GM18909 (cell line): ENCODE measurements at regions not wholly inside any gene's neighbourhood (a gene's known extent, or its start where the extent isn't known, plus 50 kb on each side); places are given as distances from the start of the nearest gene placed in this dataset.

ENCODE experiments used
- ATAC-seq: cut with Tn5 transposase; IDR thresholded peaks from one replicate; pipeline ENCODE4 v1.9.1; 2021; ENCODE audit warnings: mild to moderate bottlenecking; ENCODE audit not compliant: unreplicated experiment, poor library complexity

- ATAC-seq, result no peak
These were observed 227.1 kb downstream of the VRK1 start for GRCh38 chr14:97024300-97024699.

GRCh38 chr14:97025722-97026121, 228.5 kb downstream of the VRK1 start:
- ATAC-seq, result no peak

GRCh38 chr14:97027256-97027999, 230.2 kb downstream of the VRK1 start:
- no peak for ATAC-seq

DNA sequence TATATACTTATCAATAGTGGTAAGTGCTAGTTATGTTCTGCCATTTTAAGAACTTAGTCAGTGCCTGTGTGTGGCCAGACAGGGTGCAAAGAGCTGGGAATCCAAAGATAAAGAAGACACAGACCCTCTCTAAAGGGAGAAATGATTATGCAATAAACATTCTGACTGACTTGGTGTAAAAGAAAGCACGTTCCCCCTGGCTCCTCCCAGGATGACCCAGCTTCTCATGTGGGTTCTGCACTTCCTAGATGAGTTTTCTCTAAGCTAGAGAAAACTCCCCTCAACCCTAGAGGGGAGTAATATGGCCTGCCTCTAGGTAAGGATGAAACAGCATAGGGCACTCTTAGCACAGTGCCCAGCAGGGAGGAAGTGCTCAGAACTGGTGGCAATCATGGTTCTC, 231.2 kb downstream of the VRK1 start:
- no peak for ATAC-seq

DNA sequence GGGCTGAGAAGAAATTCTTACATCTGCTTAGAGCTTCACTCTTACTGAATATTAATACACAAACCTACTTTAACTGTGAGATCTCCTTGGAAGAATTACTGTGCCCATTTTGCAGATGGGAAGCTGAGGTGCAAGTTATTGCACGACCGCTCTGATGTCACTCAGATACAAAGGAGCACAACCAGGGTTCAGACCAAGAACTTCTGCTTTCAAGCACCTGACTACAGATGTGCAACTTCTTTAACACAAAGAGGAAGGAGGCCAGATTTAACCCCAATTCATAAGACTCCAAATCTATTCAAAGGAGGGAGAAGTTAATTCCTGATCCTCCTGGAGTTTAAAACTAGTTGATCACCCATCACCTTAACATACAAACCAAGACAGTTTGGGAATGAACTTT, 232.6 kb downstream of the VRK1 start:
- no peak for ATAC-seq

DNA sequence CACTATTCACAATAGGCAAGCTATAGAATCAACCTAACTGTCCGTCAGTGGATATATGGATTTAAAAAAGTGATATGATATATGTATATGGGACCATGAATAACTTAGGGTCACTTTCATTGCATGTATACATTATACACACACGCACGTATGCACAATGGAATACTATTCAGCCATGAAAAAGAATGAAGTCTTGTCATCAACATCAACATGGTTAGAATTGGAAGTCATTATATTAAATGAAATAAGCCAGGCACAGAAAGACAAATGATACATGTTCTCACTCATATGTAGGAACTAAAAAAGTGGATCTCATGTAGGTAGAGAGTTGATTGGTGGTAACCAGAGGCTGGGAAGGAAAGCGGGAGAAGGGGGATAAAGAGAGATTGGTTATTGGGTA, 234.3 kb downstream of the VRK1 start:
- ATAC-seq, result no peak

DNA sequence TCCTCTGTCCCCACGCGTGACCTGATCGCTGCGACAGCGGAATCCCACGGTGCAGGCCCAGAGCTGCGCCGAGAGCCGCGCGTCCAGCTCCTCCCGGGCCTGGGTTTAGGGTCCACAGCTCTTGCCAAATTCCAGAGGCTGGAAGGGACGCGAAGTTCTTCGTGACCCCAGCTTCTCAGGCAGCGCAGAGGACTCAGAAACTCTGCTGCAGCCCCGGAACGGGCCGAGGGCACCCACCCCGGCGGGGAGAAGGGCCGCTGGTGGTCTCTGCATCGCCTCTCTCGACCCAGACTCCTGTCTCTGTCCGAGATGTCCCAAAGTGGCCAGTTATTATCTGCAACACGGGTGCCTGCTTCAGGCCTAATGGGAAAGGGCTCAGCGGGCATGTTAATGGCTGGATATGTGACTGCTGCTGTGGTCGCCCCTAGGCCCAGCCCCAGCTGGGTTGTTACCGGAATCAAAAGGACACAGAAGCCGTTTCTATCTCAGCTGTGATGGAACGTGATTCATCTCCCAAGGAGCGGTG, 236.4 kb downstream of the VRK1 start:
- ATAC-seq, result no peak

DNA sequence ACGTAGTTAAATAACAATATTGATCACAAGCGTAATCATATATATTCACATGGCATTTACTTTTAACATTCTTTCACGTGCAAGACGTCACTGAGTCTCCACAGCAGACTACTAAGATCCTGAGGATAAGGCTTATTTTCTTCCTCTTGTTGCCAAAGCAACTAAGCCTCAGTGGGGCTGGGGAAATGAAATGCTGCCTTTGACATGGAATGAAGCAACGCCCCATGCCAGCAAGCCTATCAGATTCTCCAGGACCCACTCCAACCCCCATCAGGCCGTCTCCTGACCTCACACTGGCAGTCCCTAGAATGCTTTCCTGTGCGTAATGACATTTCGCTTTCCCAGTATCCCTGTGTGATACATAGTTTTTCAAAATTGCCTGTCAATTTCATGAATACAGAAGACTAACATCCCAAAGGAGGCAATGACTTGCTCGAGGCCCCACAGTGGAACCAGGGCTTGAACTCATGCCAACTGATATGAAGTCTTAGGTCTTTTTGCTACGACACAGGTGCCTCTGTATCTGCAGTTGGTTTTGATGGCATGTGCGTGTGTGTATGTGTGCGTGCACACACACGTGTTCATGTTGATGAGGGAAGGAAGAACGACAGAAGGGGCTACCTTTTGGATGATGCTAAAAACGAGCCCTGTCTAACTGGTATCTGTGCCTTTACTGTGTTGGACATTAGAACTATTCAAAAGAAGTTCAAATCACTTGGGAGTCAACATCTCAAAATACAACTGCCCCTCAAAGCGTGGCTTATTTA, 239.1 kb downstream of the VRK1 start:
- ATAC-seq, result no peak

DNA sequence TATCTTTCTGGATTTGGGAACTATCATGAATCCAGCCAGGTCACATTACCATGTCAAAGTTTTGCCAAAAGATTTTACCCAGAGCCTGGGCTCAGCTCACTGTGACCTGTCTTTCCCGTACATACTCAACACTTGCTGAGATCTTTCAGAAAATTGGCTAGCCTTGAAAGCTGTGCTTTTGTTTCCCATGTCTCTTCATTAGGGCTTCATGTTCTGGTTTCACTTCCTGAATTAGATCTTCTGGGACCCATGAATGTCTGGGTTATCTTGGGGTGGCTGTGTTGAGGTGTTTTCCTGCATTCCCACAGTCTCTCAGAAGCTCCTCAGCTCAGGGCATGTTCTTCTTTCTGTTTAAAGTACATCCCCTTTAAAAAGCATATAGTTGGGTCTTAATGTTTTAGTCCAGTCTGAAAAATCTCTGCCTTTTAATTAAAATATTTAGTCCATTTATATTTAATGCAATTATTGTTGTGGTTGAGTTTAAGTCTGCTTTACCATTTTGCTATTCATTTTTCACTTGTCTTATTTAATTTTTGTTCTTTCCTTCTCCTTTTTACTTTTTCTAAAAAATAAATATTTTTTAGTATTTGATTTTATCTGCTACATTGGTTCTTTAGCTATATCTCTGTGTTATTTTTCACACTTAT, 242.7 kb downstream of the VRK1 start:
- no peak for ATAC-seq

GRCh38 chr14:97046967-97047366, 249.8 kb downstream of the VRK1 start:
- no peak for ATAC-seq

DNA sequence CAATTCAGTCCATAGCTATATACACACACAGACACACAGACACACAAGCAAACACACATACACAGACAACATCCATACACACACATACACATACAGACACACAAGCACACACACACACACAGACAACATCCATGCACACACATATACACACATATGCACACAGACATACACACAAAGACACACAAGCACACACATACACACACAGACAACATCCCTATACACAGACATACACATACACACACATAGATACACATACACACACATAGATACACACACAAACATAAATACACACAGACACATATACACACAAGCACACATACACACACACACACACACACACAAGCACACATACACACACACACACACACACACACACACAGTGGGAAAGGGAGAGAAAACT, 254.8 kb downstream of the VRK1 start:
- no peak for ATAC-seq

- no peak for ATAC-seq
These were observed 256.8 kb downstream of the VRK1 start for GRCh38 chr14:97053941-97054340.

DNA sequence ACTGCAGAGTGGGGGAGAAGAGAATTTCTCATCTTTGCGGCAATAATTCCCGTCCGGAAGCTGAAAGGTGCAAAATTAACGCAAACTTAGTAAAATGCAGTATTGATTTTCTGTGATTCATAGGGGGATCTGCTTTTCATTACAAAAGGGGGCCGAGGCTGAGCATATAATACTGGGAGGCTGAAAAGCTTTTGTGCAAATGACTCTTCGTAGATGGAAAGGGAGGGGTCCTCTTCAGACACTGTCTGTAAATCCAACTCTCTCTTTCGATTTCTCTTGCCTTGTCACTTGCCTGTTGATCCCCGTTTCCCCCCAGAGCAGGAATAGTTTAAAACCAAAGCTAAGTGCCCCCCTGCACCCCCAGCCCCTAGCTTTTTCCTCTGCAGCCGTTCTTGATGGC, 258.2 kb downstream of the VRK1 start:
- no peak for ATAC-seq

- no peak for ATAC-seq
These were observed 258.9 kb downstream of the VRK1 start for GRCh38 chr14:97056086-97056485.

- ATAC-seq, result no peak
These were observed 260.3 kb downstream of the VRK1 start for GRCh38 chr14:97057238-97058073.

DNA sequence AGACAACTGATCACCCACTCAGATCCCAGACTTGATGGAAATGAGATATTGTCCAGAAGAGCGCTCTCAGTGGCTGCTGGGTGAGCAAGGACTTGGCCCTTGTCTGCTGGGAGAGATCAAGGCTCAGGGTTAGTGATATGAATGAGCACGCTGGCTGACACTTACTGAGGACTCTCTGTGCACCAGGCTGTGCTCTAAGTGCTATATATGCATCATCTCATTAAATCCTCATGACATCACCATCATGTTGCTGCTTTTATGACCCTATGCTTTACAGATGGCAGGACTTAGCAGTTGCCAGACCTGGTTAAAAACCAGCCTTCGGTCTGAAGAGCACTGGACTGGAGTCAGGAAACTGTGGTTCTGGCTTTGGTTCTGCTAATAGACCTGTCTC, 260.9 kb downstream of the VRK1 start:
- ATAC-seq, result no peak

GRCh38 chr14:97058589-97058988, 261.4 kb downstream of the VRK1 start:
- ATAC-seq, result no peak

- ATAC-seq, result no peak
These were observed 264.0 kb downstream of the VRK1 start for GRCh38 chr14:97061198-97061597.

GRCh38 chr14:97061714-97062113, 264.5 kb downstream of the VRK1 start:
- ATAC-seq, result no peak

DNA sequence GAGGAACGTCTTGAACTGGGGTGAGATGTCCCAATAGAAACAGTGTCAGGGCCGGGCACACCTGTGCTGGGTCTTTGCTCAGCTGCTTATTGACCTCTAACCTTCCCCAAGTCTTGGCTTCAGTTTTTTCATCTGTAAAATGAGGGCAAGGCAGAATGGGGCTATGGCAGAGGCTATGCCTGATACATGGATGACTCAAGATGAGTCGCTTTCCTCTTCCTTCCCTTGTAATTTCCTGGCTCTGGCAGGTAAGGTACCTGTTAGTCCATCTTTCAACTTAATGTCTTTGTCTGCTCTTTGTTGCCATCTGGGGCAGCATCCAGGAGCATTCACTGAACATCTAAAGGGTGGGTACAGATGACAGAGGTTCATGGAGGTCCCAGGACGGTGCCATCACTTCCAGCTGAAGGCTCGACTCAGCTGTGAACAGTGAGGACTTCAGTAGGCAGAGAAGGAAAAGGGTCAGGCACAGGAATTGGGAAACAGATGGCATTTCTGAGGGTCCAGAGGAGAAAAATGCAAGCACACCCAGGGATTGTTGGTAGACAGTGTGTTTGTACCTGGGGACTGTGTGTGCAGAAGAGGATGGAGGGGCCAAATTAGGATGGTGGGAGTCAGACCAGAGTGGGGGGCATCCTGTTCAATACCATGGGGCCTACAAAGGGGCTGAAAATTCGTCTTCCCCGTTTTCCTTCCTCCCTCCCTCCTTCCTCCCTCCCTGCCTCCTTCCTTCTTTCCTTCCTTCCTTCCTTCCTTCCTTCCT, 268.3 kb downstream of the VRK1 start:
- ATAC-seq, result no peak
